ENCODE measurements at regions not wholly inside any gene's neighbourhood (a gene's known extent, or its start where the extent isn't known, plus 50 kb on each side); places are given as distances from the start of the nearest gene placed in this dataset.

DNA sequence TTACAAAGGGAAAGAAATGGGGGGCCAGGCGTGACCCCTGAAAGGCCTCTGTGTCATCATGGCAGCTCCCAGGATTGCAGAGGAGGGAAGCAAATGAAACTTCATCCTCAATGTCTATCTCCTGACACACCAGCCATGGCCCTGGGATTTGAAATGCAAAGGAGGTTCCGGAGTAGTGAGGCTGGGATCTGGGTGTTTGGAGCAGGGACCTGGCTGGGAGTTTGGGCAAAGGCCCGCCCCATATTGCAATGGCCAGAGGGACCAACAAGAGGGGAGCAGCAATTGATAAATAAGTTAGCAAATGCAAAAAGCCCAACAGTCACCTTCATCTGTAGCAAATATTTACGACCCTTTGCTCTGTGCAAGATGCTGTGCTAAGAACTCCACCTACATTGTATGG is 77.7 kb upstream of the CCND1 start:
- TF ChIP-seq, protein P1, sequence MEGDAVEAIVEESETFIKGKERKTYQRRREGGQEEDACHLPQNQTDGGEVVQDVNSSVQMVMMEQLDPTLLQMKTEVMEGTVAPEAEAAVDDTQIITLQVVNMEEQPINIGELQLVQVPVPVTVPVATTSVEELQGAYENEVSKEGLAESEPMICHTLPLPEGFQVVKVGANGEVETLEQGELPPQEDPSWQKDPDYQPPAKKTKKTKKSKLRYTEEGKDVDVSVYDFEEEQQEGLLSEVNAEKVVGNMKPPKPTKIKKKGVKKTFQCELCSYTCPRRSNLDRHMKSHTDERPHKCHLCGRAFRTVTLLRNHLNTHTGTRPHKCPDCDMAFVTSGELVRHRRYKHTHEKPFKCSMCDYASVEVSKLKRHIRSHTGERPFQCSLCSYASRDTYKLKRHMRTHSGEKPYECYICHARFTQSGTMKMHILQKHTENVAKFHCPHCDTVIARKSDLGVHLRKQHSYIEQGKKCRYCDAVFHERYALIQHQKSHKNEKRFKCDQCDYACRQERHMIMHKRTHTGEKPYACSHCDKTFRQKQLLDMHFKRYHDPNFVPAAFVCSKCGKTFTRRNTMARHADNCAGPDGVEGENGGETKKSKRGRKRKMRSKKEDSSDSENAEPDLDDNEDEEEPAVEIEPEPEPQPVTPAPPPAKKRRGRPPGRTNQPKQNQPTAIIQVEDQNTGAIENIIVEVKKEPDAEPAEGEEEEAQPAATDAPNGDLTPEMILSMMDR (IDR thresholded peaks at IDR 0.05; ENCODE audit: low read depth, low read length), result no peak
- no peak for TF ChIP-seq EZH2phosphoT487 (IDR thresholded peaks at IDR 0.05; ENCODE audit: low read depth)

All from OCI-LY3 (cell line).